ENCODE measurements at regions not wholly inside any gene's neighbourhood (a gene's known extent, or its start where the extent isn't known, plus 50 kb on each side); places are given as distances from the start of the nearest gene placed in this dataset.

GRCh38 chr11:92850296-92850826 lies 119.1 kb upstream of the MTNR1B start:
- no peak for DNase-seq

DNA sequence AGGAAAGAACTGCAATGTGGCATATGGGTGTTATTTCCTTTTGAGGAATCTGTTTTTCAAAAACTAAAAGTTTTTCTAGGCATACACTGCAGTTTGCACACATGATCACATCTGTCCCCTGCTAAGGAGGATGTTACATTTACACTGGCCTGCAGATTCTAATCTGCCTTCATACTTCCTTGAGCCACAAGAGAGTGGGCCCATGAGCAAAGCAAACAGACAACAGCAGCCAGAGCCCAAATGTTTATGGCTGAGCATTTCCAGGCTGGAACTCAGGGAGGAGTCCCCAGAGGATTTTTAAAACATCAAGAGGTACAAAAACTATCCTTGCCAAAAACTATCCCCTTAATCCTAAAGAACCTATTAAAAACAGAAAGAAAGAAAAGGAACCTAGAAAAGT lies 117.2 kb upstream of the MTNR1B start:
- DNase-seq, result no peak

- DNase-seq, result no peak
These were observed 116.5 kb upstream of the MTNR1B start for GRCh38 chr11:92852946-92853345.

DNA sequence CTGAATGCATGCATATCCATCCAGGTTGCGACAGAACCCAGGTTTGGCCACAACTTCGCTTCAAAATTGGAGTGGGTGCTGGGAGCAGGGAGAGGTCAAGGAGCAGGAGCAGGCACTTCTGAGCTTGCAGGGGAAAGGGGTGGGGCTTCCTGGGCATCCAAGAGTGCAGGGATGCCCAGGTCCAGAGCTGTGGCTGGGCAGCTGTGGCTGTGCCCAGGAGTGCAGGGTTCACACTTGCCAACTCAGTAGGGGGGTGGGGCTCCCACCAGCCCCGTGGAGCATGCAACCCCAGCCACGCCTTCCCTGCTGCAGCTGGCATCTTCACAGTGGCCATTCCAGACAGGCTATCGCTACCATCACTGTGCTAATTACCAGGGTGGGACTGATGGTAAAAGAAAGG lies 115.3 kb upstream of the MTNR1B start:
- DNase-seq, result no peak

- no peak for DNase-seq
These were observed 114.5 kb upstream of the MTNR1B start for GRCh38 chr11:92854952-92855351.

- DNase-seq, result no peak
These were observed 113.6 kb upstream of the MTNR1B start for GRCh38 chr11:92855607-92856405.

GRCh38 chr11:92857407-92857806 lies 112.0 kb upstream of the MTNR1B start:
- no peak for DNase-seq

DNA sequence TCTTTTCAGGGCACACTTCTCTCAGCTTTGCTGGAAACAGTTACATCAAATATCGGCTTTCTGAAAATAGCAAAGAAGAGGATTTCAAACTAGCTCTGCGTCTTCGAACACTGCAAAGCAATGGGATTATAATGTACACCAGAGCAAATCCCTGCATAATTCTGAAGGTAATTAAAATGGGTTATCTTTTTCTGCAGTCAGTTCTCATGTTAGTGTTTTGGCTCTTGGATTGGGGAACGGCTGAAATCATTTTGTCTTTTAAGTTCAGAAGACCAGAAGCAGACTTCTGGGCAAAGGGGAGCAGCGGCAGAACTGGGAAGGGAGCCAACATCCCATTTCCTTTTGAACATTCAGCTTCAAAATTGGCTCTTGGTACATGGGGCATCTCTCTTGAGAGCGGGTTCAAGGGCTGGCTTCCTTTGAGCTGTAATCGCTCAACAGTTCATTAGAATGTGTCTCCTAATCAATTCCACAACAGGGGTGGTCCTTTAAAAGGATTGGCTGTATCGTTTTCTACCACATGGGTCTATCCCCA lies 110.2 kb upstream of the MTNR1B start:
- no peak for DNase-seq

GRCh38 chr11:92861634-92862033 lies 107.8 kb upstream of the MTNR1B start:
- DNase-seq, result no peak

DNA sequence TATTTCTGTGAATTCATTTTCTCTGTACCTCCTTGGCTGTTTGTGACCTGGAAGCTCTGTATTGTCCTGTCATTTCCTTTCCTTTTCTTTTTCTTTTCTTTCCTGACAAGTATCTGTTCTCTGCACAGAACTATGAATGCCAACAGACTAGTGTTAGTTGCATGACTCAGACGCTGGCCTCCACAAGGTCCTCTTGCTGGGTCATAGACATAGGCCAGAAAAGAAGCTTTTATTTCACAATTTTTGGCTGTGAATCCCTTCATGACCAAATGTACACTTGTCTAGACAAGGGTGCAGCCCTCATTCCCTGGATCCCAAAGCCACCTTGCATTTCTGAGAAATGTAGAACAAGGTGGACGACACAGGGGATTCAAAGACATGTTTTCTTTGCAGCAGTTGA lies 104.1 kb upstream of the MTNR1B start:
- DNase-seq, result no peak

DNA sequence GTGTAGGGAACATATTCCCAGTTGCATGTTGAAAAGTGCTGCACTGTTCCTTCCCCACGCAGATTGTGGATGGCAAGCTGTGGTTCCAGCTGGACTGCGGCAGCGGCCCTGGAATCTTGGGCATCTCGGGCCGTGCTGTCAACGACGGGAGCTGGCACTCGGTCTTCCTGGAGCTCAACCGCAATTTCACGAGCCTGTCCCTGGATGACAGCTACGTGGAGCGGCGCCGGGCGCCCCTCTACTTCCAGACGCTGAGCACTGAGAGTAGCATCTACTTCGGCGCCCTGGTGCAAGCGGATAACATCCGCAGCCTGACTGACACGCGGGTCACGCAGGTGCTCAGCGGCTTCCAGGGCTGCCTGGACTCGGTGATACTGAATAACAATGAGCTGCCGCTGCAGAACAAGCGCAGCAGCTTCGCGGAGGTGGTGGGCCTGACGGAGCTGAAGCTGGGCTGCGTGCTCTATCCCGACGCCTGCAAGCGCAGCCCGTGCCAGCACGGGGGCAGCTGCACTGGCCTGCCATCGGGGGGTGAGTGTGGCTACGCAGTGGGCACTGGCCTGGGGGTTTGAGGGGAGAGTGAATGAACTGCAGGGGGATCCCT lies 102.7 kb upstream of the MTNR1B start:
- DNase-seq, result no peak

DNA sequence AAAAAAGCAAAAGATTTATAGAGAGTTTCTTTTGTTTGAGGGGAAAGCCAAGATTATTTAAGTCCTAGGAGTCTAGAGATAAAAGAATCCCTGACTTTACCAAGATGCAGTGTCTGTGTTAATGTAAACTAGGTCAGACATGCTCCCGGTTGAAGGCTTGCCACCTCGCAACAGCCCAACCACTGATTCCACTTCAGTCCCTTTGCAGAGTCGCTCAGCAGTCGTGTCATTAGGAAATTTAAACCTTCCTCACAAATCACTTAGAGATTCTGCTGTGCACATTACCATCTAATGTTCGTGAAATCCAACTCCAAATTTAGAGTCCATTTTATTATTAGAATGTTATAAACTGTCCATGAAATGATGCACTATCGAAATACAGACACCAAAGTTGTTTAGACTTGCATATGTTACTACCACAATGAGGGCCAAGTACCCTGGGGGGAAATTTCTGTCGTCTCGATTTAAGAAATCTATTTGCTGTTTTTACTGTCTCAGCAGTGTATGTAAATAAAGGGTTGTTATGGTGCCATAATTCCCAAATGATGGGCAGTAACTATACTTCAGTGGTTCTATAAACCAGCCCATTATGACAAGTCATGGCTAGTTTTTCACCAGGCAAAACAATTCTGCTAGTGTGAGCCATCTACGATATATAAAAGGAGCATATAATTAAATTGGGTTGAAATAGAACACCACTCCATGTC lies 101.4 kb upstream of the MTNR1B start:
- peak; percentile 23 for DNase-seq

GRCh38 chr11:92869716-92870115 lies 99.7 kb upstream of the MTNR1B start:
- DNase-seq, result no peak

- DNase-seq, result no peak
These were observed 99.1 kb upstream of the MTNR1B start for GRCh38 chr11:92870196-92870832.

- DNase-seq, result no peak
These were observed 95.9 kb upstream of the MTNR1B start for GRCh38 chr11:92873551-92873950.

- DNase-seq, result no peak
These were observed 94.0 kb upstream of the MTNR1B start for GRCh38 chr11:92875473-92875872.

GRCh38 chr11:92879086-92879485 lies 90.4 kb upstream of the MTNR1B start:
- DNase-seq, result no peak

GRCh38 chr11:92880381-92880780 lies 89.1 kb upstream of the MTNR1B start:
- no peak for DNase-seq

GRCh38 chr11:92881940-92882450 lies 87.5 kb upstream of the MTNR1B start:
- no peak for DNase-seq

GRCh38 chr11:92882828-92883611 lies 86.4 kb upstream of the MTNR1B start:
- DNase-seq, result no peak

GRCh38 chr11:92885600-92885999 lies 83.9 kb upstream of the MTNR1B start:
- DNase-seq, result no peak

All from NCI-H146 (cell line).